Fibroblast of the aortic adventitia (primary cell): ENCODE measurements at regions not wholly inside any gene's neighbourhood (a gene's known extent, or its start where the extent isn't known, plus 50 kb on each side); places are given as distances from the start of the nearest gene placed in this dataset.

Experiments
- DNase-seq: peaks from one replicate; pipeline ENCODE4 v3.0.0-alpha.2; 2010; ENCODE audit warnings: low read depth
- H3K4me3 ChIP-seq: 2 replicates; pipeline ENCODE4 v1.5.1; 2011; ENCODE audit warnings: low read depth, mild to moderate bottlenecking, control low read depth, low read length, moderate library complexity
- CTCF ChIP-seq: IDR thresholded peaks from 2 replicates; pipeline ENCODE4 v1.5.1; 2011; ENCODE audit warnings: mild to moderate bottlenecking, low read length, control low read depth, inconsistent platforms; ENCODE audit not compliant: insufficient read depth

DNA sequence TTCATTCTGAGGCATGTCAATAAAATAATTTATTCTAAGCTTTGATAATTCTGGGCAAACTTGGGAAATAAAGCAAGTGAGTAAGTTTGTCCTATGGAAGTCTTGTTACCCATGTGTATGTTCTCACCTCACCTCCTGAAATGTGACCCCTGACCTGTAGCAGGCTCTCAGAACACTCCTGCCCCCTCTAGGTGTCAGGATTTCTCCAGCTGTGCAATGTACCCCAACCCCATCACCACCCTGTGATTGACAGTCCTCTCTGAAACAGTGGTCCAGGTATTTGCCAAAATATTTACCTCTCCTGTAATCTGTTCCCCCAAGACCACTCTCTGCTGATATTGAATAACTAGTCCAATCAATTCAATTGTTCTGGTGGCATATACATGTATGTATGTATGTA, 122.6 kb upstream of the PTER start:
- TF ChIP-seq CTCF, result no peak
- DNase-seq, result no peak
- no peak overlapping the region for H3K4me3 ChIP-seq

GRCh38 chr10:16316733-16317390, 119.9 kb upstream of the PTER start:
- no peak for TF ChIP-seq CTCF
- no peak overlapping the region for H3K4me3 ChIP-seq
- no peak for DNase-seq

DNA sequence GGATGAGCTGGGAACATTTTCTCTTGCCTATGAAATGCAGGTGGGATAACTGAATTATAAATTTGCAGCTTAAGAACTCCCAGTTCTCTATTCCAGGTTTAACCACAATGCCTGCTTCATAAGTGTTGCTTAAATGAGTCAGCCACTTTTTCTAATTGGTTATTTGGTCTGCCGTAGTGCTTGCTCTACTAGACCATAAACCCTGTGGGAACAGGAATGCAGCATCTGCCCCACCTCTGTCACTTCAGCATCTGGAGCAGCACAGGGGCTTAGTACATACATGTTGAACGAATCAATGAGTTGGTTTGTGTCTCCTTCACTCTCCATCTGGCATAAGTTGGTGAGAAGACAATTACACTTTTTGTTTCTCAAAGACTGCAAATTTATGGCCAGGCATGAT, 95.2 kb upstream of the PTER start:
- DNase-seq, result no peak
- no peak overlapping the region for H3K4me3 ChIP-seq
- TF ChIP-seq CTCF, result no peak

GRCh38 chr10:16348891-16349290, 87.9 kb upstream of the PTER start:
- no peak for DNase-seq
- no peak for TF ChIP-seq CTCF
- no peak overlapping the region for H3K4me3 ChIP-seq

DNA sequence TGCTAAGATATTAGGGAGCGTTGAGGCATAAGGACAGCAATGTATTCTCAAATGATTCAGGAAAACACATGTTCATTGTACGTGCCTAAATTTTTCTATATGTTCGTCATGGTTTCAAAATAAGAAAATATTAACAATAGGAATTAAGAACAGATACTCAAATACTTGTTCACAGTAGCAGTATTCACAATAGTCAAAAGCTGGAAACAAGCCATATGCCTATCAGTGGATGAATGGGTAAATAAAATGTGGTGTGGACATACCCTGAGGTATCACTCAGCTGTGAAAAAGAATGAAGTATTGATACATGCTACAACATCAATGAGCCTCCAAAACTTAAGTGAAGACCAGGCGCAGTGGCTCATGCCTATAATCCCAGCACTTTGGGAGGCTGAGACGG, 84.7 kb upstream of the PTER start:
- DNase-seq, result no peak
- no peak overlapping the region for H3K4me3 ChIP-seq
- TF ChIP-seq CTCF, result no peak

GRCh38 chr10:16360001-16360400, 76.8 kb upstream of the PTER start:
- DNase-seq, result no peak
- no peak overlapping the region for H3K4me3 ChIP-seq
- TF ChIP-seq CTCF, result no peak

DNA sequence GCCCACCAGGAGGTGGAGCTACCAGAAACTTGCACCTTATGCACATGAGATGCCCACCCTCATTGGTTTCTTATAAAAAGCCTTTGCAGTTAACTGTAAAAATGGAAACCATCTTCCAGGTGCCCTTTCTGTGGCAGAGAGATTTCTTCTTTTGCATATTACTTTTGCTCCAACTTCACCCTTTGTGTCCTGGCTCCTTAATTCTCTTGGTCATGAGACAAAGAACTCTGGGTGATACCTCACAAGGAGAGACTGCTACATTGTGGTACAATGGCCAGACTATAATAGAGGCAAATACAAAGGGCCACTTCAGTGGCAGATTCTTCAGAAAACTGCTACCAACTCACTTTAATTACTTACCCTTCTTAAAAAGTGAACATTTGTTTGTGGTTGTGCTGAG, 76.4 kb upstream of the PTER start:
- no peak for DNase-seq
- no peak overlapping the region for H3K4me3 ChIP-seq
- no peak for TF ChIP-seq CTCF
